ENCODE measurements at regions not wholly inside any gene's neighbourhood (a gene's known extent, or its start where the extent isn't known, plus 50 kb on each side); places are given as distances from the start of the nearest gene placed in this dataset.

DNA sequence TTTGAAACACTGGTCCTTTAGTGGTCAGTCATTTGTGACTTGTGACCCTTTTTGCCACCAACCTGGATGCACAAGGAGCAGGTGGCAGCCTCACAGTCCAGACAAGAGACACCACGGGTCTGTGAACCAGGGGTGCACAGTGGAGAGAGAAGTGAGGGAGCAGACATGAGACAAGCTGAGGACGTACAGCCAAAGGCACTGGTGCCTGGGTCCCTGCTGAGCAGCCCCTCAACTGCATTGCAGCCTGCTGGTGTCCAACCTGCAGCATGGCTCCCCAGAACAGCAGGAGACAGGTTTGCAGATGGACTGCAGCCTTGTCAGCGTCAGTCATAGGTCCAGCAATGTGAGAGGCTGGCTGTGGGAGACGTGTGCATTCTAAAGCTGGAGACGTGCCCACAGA, 124.2 kb upstream of the FSTL4 start:
- TF ChIP-seq CTCF (IDR thresholded peaks at IDR 0.05; ENCODE audit: low read length) = no peak
- no peak for TF ChIP-seq EZH2 (IDR thresholded peaks at IDR 0.05; ENCODE audit: borderline replicate concordance, low read length)

Data from OCI-LY1 (cell line).